ENCODE measurements at regions not wholly inside any gene's neighbourhood (a gene's known extent, or its start where the extent isn't known, plus 50 kb on each side); places are given as distances from the start of the nearest gene placed in this dataset.
"Not testable (repeated sequence)": the region's sequence is repeated elsewhere in the genome, so short reads cannot be mapped to it uniquely, and the experiment has no call there.

GRCh38 chr6:6978731-6979130 is 129.0 kb upstream of the RREB1 start:
- DNase-seq (ENCODE audit: low read depth) = no peak

GRCh38 chr6:6980999-6981597 is 126.7 kb upstream of the RREB1 start:
- no peak for DNase-seq (ENCODE audit: low read depth)

GRCh38 chr6:6981681-6982322 is 126.0 kb upstream of the RREB1 start:
- no peak for DNase-seq (ENCODE audit: low read depth)

DNA sequence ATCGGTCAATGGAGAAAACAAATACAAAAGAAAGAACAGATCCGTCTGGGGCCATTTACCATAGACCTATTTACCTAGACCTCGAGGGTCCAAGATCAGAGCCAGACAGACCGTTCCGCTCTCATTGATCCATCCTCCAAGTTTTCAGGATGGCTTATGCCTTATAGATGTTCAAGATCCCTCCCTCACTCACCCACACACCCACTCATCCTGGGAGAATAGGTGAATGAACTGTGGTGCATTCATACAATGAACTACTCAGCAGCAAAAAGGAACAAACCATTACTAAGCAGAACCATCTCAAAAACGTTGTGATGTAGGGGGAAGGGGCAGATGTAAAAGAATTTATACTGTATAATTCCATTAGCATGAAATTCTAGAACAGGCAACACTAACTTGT is 125.1 kb upstream of the RREB1 start:
- no peak for DNase-seq (ENCODE audit: low read depth)

DNA sequence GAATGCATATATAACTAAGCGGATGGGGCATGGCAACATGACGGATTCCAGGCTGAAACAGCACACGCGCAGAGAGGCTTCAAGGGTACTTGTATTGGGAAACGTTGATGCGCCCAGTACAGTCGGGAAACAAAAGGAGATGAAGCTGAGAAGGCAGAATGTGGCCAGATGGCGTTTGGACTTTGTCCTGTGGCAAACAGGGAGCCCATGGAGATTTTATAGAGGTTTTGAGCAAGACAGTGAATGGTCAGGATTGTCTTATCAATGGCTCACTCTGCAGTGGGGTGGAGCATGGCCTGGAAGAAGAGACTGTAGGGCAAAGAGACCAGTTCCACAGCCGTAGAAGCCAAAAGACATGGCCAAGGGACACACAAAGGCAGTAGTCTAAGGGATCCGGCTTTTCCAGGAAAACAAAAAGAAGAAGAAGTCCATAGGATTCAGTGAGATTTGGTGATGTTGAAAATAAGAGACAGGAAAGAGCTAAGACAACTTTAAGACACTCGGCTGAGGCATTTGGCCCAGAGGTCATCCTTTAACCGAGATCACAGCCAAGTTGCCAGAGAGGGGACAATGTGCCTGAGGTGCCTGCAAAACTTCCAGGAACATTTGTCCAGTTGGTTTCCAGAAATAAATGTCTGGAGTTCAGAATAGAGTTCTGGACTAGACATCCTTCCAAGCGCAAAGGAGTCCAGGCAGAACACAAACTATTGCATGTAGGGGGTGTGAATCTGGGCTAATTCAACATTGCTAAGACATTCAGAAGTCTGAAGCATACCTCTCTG is 123.0 kb upstream of the RREB1 start:
- no peak for DNase-seq (ENCODE audit: low read depth)

DNA sequence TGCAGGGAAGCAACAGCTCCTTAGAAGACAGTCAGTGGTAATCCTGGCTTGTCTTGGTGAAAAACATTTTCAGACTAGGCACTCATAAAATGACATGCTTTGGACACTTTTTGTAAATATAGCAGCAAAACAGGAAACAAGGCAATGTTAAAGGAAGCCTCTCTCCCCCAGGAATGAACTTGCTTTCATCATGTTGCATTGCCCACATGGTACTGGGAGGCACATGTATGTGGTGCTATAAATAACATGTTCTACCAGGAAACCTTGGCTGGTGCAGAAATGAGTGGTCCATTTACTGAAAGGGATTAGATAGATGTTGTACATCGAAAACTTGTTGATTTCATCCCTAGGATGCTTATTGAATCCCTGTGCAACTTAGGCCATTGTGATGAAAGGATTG is 121.4 kb upstream of the RREB1 start:
- DNase-seq (ENCODE audit: low read depth) = no peak

- DNase-seq (ENCODE audit: low read depth) = no peak
These were observed 120.0 kb upstream of the RREB1 start for GRCh38 chr6:6987749-6988148.

GRCh38 chr6:6990059-6990458 is 117.7 kb upstream of the RREB1 start:
- not testable (repeated sequence) for DNase-seq (ENCODE audit: low read depth)

DNA sequence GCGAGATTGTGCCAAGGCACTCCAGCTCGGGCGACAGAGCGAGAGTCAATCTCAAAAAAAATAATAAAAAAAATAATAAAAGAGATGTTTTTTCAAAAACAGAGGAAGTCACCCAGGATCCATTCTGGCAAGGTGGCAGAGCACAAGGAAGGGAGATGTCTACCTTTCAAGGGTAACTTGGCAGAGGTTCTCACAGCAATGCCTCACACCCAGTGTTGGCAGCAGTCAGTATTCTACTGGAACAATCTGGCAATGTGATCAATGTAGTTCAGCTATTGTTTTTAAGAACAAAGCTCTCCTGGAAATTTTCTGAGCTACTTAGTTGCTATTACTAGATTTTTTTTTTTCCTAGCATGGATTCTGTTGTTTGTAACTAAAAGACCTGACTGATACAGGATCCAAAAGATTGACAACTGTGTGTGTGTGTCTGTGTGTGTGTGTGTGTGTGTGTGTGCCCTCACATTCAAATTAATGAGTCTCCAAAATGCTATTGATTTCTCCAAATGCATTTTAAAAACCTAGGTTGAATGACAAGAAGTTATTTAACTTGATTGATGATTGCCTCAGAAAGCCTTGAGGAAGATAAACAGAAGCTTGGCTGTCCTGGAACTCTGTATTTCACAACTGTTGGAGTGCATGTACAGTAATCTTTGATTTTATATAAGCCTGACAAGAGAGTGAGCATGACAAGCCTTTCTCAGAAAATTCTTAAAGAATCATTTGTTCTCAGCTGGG is 114.1 kb upstream of the RREB1 start:
- no peak for DNase-seq (ENCODE audit: low read depth)

DNA sequence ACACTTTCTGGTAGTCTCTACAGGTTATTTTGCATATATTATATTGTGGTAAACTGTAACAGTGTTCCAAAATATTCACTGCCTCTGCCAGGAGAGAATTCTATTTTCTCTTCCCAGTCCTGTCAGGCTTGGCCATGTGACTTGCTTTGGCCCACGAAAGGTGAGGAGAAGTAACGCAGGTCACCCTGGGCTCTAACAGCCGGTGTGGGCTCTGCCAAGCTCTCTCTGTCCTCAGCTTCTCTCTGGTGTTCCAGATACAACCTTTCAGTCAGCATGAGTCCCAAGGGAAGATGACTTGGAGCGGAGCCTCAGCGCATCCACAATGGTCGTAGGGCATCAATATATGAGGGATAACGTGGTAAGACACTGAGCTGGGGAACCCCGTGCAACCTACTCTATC is 113.0 kb upstream of the RREB1 start:
- DNase-seq (ENCODE audit: low read depth) = no peak

DNA sequence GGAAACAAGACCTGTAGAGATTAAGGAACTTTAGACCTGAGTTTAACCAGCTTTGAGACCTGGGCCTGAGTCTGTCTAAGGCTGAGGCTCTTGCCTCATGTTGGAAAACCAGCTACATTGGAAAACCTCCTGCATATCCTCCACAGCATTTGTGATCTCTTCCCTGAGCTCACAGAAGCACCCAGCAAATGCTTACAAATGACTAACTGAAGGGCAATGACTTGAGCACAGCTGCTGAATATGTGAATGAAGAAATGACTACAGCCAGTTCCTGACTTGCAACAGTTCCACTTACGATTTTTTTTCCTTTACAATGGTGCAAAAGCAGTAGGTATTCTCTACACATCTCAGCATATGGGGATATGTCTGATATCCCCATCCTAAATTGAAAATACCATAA is 112.4 kb upstream of the RREB1 start:
- DNase-seq (ENCODE audit: low read depth) = no peak

DNA sequence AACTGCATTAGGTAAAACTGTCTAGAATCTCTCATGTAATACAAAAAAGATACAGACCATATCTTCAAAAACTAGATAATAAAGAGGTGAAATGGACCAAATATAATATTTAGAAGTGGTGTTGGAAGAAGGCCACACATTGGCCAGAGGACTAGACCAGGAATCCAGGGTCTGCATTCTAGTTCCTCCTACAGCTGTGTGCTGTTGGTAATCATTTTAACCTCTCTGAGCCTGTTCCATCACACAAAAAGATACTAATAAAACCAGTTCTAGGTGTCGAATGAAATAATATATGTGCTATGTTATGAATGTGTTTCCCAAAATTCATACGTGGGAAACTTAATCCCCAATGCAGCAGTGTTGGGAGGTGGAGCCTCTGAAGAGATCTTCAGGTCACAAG is 111.6 kb upstream of the RREB1 start:
- no peak for DNase-seq (ENCODE audit: low read depth)

- no peak for DNase-seq (ENCODE audit: low read depth)
These were observed 110.2 kb upstream of the RREB1 start for GRCh38 chr6:6997263-6998193.

DNA sequence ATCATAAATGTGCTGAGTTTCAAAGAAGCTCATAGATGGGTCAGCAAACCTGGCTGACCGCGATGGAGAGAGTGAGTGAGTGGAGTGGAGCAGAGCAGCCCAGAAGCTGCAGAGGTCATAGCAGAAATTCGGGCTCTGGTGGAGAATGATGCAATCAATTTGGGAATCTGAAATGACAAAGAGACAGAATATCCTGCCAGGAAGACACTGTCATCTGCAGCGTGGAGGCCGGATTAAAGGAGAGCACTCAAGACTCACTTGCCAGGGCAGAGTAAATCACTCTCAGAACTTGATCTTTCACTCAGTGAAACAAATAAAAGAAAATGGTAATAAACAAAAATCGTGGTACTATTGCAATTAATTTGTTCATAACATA is 109.6 kb upstream of the RREB1 start:
- DNase-seq (ENCODE audit: low read depth) = no peak

- DNase-seq (ENCODE audit: low read depth) = no peak
These were observed 106.7 kb upstream of the RREB1 start for GRCh38 chr6:7000825-7001777.

GRCh38 chr6:7003041-7003440 is 104.7 kb upstream of the RREB1 start:
- no peak for DNase-seq (ENCODE audit: low read depth)

DNA sequence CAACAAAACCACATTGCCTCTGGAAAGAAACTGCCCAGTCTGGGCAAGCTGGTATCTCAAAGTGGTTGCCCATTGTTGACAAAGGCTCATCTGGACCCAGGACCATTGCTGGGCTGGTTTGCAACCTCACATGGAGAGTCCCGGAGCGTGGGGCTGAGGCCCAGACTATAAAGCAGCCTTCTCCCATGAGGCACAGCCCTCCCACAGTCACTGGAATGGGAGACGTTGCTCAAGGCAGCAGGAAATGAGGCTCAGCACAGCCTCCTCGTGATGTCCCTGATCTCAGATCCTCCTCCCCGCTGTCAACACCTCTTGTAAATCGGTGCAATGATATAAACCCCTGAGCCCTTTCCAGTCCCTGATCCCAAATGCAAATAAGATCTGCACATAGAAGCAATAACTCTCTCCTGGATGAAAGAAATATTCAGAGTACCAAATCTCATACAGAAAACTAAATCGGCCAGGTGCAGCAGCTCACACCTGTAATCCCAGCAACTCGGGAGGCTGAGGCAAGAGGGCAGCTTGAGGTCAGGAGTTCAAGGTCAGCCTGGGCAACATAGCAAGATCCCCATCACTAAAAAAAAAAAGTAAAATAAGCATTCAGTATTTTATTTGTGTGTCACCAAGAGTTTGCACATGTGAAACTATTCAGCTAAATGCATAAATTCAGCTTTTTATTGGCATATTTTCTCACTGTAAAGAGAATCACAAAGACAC is 103.0 kb upstream of the RREB1 start:
- DNase-seq (ENCODE audit: low read depth) = no peak

- DNase-seq (ENCODE audit: low read depth) = no peak
These were observed 101.1 kb upstream of the RREB1 start for GRCh38 chr6:7006515-7007191.

- DNase-seq (ENCODE audit: low read depth) = no peak
These were observed 99.2 kb upstream of the RREB1 start for GRCh38 chr6:7008451-7008988.

All from activated T-helper 9 cell treated with anti-CD3 and anti-CD28 coated beads, Interleukin-2, amount 50 U/mL, for 16 hours (primary cell).